ENCODE measurements at regions not wholly inside any gene's neighbourhood (a gene's known extent, or its start where the extent isn't known, plus 50 kb on each side); places are given as distances from the start of the nearest gene placed in this dataset.

GRCh38 chr3:11919390-11919789, 72.7 kb upstream of the TAMM41 start:
- TF ChIP-seq CTCF (IDR thresholded peaks at IDR 0.05; ENCODE audit: borderline replicate concordance, extremely low read depth, low read length, poor library complexity, severe bottlenecking): no peak
- TF ChIP-seq EZH2 (IDR thresholded peaks at IDR 0.05; ENCODE audit: borderline replicate concordance, low read depth, low read length, severe bottlenecking): no peak
